HepG2 (cell line): ENCODE measurements at regions not wholly inside any gene's neighbourhood (a gene's known extent, or its start where the extent isn't known, plus 50 kb on each side); places are given as distances from the start of the nearest gene placed in this dataset.

Source experiments
- CTCF ChIP-seq: sonication (generic); formaldehyde crosslinking; IDR thresholded peaks from 2 replicates; pipeline ENCODE4 v1.5.0; 2020; ENCODE audit warnings: mild to moderate bottlenecking, missing genetic modification reagents, moderate library complexity
- POLR2A ChIP-seq, 2 experiments: IDR thresholded peaks; 2 replicates each; pipeline ENCODE4 v1.6.1; 2011; ENCODE audit warnings: low read depth in 2 of 2, low read length in 2 of 2, mild to moderate bottlenecking in 1 of 2, moderate library complexity in 1 of 2; ENCODE audit not compliant: insufficient read depth in 1 of 2
- SIN3A ChIP-seq: IDR thresholded peaks from 2 replicates; pipeline ENCODE4 v1.6.1; 2011; ENCODE audit warnings: low read depth, mild to moderate bottlenecking, control low read depth, low read length, borderline replicate concordance
- ZBTB7A ChIP-seq: sonication (generic); formaldehyde crosslinking; IDR thresholded peaks from 2 replicates; pipeline ENCODE4 v1.8.0; 2022; ENCODE audit warnings: mild to moderate bottlenecking, missing genetic modification reagents
- TF ChIP-seq, protein P1 (sequence below): sonication (generic); formaldehyde crosslinking; IDR thresholded peaks from 2 replicates; pipeline ENCODE4 v1.4.0; 2020; ENCODE audit warnings: missing genetic modification reagents, borderline replicate concordance

DNA sequence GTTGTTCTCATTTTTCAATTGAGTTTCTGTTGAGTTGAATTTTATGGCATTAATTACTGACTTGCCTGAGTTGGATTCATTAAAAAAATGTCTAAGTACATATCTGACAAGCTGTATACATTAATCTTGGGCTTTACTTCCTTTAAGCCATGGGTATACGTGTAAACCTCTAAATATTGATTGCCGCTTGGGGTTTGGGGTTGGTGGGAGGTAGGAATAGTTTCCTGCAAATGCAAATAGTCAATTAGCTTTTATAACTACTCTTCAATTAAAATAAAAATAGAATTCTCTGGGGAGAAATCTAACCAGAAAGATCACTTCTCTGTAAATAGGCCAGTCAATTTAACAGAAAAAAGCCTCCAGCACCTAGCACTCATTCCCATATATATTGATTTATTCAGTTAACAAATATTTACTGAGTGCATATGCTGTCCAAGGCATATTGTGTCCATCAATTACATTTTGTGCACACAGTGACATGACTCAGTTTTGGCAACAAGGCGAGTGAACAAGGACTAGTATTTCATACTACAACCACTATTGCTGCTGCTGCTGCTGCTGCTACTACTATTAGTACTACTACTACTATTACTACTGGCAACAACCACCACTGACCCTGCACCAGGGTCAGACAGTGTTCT is 306.8 kb downstream of the RFC3 start:
- TF ChIP-seq SIN3A (no peak), POLR2A (IDR thresholded peaks at IDR 0.05; ENCODE audit: insufficient read depth in 1 of 2, low read depth in 2 of 2, low read length in 2 of 2) (no peak), ZBTB7A (no peak), CTCF (CRISPR knock-in tag) (no peak)
- TF ChIP-seq, protein P1, sequence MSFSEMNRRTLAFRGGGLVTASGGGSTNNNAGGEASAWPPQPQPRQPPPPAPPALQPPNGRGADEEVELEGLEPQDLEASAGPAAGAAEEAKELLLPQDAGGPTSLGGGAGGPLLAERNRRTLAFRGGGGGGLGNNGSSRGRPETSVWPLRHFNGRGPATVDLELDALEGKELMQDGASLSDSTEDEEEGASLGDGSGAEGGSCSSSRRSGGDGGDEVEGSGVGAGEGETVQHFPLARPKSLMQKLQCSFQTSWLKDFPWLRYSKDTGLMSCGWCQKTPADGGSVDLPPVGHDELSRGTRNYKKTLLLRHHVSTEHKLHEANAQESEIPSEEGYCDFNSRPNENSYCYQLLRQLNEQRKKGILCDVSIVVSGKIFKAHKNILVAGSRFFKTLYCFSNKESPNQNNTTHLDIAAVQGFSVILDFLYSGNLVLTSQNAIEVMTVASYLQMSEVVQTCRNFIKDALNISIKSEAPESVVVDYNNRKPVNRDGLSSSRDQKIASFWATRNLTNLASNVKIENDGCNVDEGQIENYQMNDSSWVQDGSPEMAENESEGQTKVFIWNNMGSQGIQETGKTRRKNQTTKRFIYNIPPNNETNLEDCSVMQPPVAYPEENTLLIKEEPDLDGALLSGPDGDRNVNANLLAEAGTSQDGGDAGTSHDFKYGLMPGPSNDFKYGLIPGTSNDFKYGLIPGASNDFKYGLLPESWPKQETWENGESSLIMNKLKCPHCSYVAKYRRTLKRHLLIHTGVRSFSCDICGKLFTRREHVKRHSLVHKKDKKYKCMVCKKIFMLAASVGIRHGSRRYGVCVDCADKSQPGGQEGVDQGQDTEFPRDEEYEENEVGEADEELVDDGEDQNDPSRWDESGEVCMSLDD: no peak
